ENCODE measurements at regions not wholly inside any gene's neighbourhood (a gene's known extent, or its start where the extent isn't known, plus 50 kb on each side); places are given as distances from the start of the nearest gene placed in this dataset.

- DNase-seq, result no peak
- Mint-ChIP-seq H3K4me1 (no peaks in the 10 kb centered on the region), H3K27ac (peak overlapping the region in 1 of 3 experiments; percentile 82; a peak in 2 of 7 replicates), H3K36me3 (ENCODE audit: insufficient read depth in 1 of 3, low read depth in 3 of 3) (no peaks in the 10 kb centered on the region), H3K4me3 (no peak overlapping the region), H3K9me3 (no peaks in the 10 kb centered on the region), H3K27me3 (ENCODE audit: low read depth) (no peaks in the 10 kb centered on the region)
- no peaks in the 10 kb centered on the region for H3K4me1 ChIP-seq (ENCODE audit: insufficient read depth, low read length)
- H3K23ac ChIP-seq (ENCODE audit: insufficient read length, low read depth, low read length), result no peak overlapping the region
- H3K23me2 ChIP-seq (ENCODE audit: insufficient read length, low read depth, low read length, poor library complexity, severe bottlenecking), result no peaks in the 10 kb centered on the region
- no peak overlapping the region for H2AFZ ChIP-seq (ENCODE audit: low read length)
- no peak for TF ChIP-seq CTCF (conservative IDR thresholded peaks at IDR 0.05)
- no peak overlapping the region for H2BK15ac ChIP-seq (ENCODE audit: low read depth, low read length)
- H4K20me1 ChIP-seq (ENCODE audit: control insufficient read depth, insufficient read depth, insufficient read length), result no peaks in the 10 kb centered on the region
- no peak overlapping the region for H2BK20ac ChIP-seq (ENCODE audit: low read depth, low read length, poor library complexity, severe bottlenecking)
- no peak overlapping the region for H2BK12ac ChIP-seq (ENCODE audit: insufficient read length, low read depth, low read length)
- no peak overlapping the region for H3K56ac ChIP-seq (ENCODE audit: insufficient read length, low read depth, low read length)
- no peaks in the 10 kb centered on the region for H3K79me2 ChIP-seq (ENCODE audit: insufficient read depth, low read length)
- no peaks in the 10 kb centered on the region for H3K27me3 ChIP-seq (ENCODE audit: insufficient read depth, low read length)
- H4K8ac ChIP-seq (replicated peaks; ENCODE audit: insufficient read length, low read depth, low read length), result no peak overlapping the region
- no peak overlapping the region for H2AK5ac ChIP-seq (ENCODE audit: insufficient read length, low read length)
- no peak overlapping the region for H3K9ac ChIP-seq (ENCODE audit: extremely low read depth, insufficient read length, low read length)
- no peak overlapping the region for H3K14ac ChIP-seq (ENCODE audit: insufficient read depth, low read length)
- no peak overlapping the region for H3K4ac ChIP-seq (ENCODE audit: low read depth, low read length)
- H3K4me2 ChIP-seq (ENCODE audit: insufficient read depth, insufficient read length, low read length), result no peak overlapping the region
- H4K91ac ChIP-seq (ENCODE audit: insufficient read length, low read depth, low read length), result no peak overlapping the region
- H2BK5ac ChIP-seq (ENCODE audit: insufficient read length, low read length), result no peak overlapping the region
- no peak overlapping the region for H4K5ac ChIP-seq (ENCODE audit: insufficient read length, low read depth, low read length)
- H3T11ph ChIP-seq (ENCODE audit: low read length), result no peak overlapping the region
- no peaks in the 10 kb centered on the region for H3K79me1 ChIP-seq (ENCODE audit: insufficient read depth, low read depth, low read length, poor library complexity, severe bottlenecking)
- H2BK120ac ChIP-seq (ENCODE audit: low read depth, low read length, poor library complexity, severe bottlenecking), result no peak overlapping the region
- H3K27ac ChIP-seq (ENCODE audit: insufficient read length, low read depth, low read length), result no peak overlapping the region
- H3K9me3 ChIP-seq (ENCODE audit: control insufficient read depth, low read depth, low read length), result no peaks in the 10 kb centered on the region
- H3K18ac ChIP-seq (ENCODE audit: insufficient read length, low read depth, low read length), result no peak overlapping the region
Measured at GRCh38 chr12:86663716-86664115, 407.5 kb upstream of the MGAT4C start.
